ENCODE measurements at regions not wholly inside any gene's neighbourhood (a gene's known extent, or its start where the extent isn't known, plus 50 kb on each side); places are given as distances from the start of the nearest gene placed in this dataset.
A peak's percentile ranks its signal among the peaks of the same experiment; 100 is the strongest.

GRCh38 chr4:124279741-124280140, 432.8 kb downstream of the ANKRD50 start:
- no peak for DNase-seq

GRCh38 chr4:124282301-124282898, 430.1 kb downstream of the ANKRD50 start:
- DNase-seq = no peak

- no peak for DNase-seq
These were observed 423.6 kb downstream of the ANKRD50 start for GRCh38 chr4:124288706-124289486.

DNA sequence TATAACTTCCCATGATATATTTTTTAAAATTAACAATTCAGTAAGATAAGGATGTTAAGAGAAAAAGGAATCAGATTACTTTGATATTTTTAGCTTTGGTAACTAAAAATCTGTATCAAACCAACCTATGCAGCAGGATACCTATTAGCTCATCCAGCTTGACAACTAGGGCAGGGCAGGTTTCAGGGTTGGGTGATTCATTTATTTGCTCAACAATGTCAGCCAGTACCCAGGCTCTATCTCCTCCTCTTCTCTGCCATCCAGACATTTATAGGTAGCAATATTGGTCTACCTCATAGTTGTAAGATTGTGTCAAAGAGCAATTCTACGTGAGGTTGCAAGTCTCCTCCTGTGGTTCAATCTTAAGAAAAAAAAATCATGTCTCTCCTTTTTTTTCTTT, 421.9 kb downstream of the ANKRD50 start:
- no peak for DNase-seq

GRCh38 chr4:124295413-124295812, 417.1 kb downstream of the ANKRD50 start:
- DNase-seq = no peak

DNA sequence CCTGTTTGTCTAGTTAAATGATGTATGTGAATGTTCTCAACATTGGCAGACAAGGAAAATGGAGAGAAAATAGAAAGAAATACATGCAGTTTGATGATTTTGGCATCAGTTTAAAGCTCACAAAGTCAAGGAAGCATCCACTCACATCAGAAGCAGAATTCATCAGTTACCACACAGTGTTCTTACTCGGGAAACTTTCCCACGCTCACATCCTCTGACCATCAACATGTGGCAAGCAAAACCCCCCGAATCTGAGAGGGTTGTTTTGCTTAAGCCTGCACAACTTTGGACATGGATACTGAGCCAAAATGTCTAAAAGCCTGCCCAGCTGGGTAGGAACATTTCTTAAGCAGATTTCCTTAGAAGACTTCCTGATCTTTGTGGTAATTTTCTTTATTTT, 407.6 kb downstream of the ANKRD50 start:
- DNase-seq = peak; percentile 2

DNA sequence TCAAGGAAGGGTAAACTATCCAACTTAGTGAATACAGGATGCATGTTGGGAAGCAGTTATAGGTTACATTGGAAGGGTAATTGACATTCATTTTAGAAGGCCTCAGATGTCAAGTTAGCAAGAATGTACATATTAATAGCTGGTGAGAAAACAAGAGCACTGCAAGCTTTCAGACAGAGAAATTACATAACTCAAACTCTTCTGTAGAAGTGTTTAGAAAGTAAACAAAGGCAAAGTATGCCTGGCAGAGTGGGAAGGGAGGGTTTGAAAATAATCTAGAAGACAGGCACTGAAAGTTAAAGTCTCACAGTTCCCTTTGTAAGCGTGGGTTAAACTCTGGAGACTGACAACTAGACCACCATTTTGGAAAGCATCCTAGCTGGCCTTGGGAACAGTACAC, 406.2 kb downstream of the ANKRD50 start:
- no peak for DNase-seq

DNA sequence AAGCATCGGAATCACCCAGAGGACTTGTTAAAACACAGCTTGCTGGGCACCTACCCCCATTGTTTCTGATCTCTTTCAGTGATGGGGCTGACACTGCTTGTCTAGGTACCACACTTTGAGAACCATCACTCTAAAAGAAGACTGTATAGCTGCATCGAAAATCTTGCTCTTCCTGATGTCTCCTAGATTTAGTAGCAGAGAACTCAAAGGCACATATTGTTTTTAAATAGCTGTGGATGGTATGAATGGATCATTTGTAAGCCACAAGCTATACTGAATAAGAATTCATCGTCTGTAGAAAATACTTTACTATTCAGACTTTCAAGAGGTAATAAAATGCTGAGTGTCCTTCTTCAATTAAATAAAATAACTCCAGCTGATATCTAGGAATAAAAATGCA, 405.4 kb downstream of the ANKRD50 start:
- DNase-seq = no peak

DNA sequence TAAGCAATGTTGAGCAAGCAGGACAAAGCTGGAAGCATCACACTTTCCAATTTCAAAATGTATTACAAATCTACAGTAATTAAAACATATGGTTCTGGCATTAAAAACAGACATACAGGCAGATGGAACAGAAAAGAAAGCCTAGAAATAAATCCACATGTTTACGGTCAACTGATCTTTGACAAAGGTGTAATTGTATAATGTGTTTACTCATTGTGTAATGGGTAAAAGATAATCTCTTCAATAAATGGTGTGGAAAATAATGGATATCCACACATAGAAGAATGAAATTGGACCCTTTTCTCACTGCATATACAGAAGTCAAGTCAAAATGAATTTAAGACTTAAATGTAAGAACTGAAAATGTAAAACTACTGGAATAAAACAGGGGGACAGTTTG, 394.2 kb downstream of the ANKRD50 start:
- no peak for DNase-seq

DNA sequence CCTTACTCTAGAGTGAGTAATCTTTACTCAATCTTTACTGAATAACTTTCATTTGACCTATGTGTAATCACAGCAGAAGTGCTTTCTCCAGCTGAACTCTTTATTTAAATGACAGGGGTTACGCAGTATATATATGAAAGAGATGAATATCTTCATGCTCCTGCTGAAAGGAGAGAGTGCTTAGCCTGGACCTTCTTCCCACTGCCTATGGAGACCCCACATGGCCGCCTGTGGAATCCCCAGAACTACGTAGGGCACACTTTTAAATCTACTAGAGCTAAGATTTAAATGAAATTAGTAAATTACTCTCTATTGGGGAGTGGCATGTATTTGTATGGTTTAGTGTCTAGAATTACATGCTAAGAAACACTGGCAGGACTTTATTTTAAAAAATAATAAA, 391.2 kb downstream of the ANKRD50 start:
- peak; percentile 21 for DNase-seq

DNA sequence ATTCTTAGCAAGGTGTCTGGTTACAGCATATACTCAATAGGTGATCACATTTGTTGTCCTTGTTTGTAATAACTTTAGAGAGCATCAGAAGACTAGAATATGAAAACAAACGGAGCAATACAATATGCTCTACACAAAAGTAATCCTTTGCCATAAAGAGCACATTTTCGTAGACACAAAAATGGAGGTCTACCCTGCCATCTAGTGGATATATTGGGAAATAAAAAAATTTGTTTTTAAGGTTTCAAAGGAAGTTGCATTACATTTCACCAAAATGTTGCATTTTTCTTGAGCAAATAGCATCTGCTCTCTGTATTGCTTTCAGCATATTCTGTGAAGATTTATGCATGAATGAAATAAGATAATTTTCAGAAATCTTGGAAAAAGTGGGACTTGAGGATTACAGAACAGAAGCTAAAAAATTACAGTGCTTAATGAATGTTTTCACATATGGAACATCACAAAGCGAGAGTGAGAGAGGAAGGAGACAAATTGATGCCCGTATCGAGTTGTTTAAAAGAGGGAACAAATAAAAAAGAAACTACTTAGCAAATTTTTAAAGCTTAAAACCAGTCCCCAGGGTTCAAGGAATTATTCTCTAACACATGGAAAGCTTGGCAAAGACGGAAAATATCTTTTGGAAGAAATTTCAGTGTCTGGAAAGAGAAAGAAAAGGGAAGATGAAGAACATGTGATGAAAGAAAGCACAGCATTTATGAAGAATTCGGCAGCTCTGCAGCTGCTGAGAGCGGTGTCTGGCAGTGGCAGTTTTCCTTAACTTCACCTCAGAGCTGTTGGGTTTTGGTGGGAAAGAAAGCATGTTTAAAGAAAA, 390.1 kb downstream of the ANKRD50 start:
- peak; percentile 61 for DNase-seq

GRCh38 chr4:124325690-124326089, 386.8 kb downstream of the ANKRD50 start:
- no peak for DNase-seq

GRCh38 chr4:124329134-124329533, 383.4 kb downstream of the ANKRD50 start:
- DNase-seq = no peak

GRCh38 chr4:124330045-124330444, 382.5 kb downstream of the ANKRD50 start:
- DNase-seq = no peak

DNA sequence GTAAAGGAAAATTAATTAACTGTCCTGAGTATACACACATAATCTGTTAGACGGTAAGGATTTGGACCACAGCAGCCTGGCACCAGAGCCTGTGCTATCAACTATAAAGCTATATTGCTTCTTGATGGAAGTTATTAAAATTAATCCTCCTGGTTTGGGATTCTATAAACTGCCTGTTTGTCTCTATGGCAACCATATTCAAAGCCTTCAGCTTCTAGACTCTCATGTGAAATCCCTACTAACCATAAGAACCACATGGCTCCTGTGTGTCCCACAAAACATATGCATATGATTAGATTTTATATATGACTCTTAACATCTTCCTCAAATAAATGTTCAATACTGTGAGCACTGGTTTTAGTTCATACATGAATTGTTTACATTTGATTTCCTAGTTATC, 380.8 kb downstream of the ANKRD50 start:
- DNase-seq = no peak

GRCh38 chr4:124333466-124333865, 379.1 kb downstream of the ANKRD50 start:
- no peak for DNase-seq

DNA sequence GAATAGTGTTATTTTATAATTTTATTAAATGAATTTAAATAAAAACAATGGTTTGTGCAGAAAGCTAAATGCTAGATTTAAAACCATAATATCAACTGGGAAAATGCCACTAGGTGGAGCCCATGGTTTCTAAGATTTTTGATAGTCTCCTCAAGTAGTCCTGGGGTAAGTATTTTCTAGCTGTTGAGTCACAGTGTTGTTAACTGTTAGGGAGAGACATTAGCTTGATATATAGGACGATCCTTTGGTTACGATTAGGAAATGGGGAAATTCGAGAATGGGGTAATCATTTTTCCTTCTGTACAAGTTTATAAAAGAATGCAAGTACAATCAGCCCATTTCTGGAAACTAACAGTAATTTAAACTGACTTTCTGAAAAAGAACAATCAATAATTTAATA, 378.4 kb downstream of the ANKRD50 start:
- peak; percentile 91 for DNase-seq

DNA sequence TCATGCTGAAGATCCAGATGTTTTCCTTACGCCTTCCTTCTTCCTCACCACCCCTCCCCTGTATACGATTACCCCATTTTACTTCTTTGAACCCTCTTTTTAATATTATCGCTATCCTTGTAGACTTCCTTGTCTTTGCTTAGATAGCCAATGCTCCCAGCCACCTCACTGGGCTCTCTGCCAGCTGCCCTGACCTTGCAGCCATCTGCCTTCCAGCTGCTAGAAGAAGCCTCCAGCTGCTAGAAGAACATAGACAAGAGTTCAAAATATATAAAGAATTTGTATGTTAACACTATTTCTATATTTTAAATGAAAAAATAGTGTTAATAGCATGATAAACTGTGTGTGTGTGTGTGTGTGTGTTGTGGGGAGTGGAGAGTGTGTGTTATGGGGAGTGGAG, 374.7 kb downstream of the ANKRD50 start:
- peak; percentile 41 for DNase-seq

- peak; percentile 66 for DNase-seq
These were observed 368.8 kb downstream of the ANKRD50 start for GRCh38 chr4:124343661-124344171.

DNA sequence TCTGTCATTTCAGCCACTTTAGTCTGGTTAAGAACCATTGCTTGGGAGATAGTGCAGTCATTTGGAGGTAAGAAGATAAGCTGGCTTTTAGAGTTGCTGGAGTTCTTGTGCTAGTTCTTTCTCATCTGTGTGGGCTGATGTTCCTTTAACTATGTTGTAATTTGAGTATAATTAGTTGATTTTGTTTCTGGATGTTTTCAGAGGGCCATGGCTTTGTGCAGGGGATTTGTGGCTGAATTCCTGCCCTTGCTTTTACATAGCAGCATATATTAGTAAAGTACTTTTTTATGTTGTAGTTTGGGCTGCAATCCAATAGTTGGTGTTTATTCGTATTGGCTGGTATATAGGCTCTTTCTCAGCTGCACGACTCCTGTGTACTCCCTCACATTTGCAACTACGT, 339.6 kb downstream of the ANKRD50 start:
- peak; percentile 4 for DNase-seq

DNA sequence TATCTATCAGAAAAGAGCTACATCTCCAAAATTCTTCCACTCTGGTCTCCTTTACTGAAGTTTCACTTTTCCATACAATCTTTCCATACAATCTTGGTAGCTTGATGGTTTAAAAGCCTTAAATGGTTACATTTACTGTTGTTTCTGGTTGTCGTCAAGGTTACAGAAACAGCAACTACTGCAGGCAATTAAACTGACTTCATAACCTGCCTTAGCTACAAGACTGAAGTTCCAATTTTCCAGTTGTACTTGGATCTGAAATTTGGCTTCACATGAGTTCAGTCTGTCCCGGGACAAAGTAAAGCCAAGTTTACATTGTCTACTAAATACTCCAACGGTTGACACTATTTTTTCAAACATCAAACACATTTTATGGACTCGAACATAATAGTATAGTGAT, 326.4 kb downstream of the ANKRD50 start:
- DNase-seq = no peak

GRCh38 chr4:124386648-124387047, 325.9 kb downstream of the ANKRD50 start:
- no peak for DNase-seq

DNA sequence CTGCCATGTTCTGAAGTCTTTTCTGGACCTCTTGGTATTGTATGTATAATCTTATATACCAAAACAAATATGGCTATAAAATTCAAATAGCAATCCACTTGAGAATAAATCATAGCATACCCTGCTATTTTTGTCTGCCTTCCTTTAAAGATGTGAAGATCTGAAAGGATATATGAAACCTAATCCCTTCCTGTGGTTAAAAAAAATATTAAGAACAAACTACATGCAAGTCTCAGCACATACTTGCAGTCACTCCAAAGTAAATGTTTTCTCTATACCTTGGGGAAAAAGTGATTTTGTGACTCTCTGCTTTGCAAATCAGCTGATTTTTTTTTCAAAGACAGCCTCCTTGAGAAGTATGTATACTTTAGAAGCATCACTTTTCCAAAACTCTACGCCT, 322.9 kb downstream of the ANKRD50 start:
- peak; percentile 35 for DNase-seq

DNA sequence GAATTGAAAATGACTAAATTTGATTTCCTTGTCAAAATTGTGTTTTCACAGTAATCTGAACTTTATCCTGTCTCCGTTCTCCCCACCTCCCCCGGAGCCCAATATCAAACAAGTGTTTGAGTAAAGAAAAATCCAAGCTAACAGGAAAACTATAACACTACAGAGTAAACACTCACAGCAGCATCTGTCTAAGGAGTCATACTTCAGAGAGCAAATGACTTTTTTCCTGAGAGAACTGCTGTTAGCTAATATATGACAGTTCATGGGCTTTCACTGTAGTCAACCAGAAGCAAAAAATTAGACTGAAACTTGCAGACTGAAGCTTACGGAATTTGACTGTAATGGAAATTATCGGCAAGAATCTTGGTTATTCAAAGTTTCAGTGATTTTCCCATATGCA, 321.7 kb downstream of the ANKRD50 start:
- no peak for DNase-seq

All from fibroblast of upper back skin (primary cell).